NCI-H1694 (cell line): ENCODE measurements at regions not wholly inside any gene's neighbourhood (a gene's known extent, or its start where the extent isn't known, plus 50 kb on each side); places are given as distances from the start of the nearest gene placed in this dataset.

Experiments
- DNase-seq: peaks from one replicate; lab custom pipeline; 2025; lab: John Stamatoyannopoulos, UW

DNA sequence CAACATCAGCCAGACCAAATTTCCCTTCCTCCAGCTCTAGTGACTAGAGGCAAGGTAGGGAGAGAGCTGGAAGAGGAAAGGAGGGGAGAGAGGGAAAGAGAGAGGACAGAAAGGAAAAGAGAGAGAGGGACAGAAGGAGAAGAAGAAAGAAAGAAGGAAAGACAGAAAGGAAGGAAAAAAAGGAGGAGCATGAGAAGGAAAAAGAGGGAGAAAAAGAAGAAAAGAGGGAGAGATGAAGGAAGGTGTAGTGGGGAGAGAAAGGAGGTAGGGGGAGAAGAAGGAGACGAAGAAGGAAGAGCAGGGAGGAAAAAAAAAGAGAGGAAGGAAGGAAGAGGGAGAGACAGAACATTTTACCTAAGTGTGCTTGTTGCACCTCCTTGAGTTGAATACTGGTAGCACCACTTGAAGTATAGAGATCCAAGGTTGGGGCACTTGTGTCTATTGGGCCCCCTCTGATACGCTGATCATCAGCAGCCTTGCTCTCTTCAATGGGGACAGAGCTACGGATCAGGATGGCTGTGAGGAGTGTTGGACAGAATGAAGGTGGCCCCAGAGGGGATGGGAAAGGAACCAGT is 232.5 kb downstream of the SUDS3 start:
- no peak for DNase-seq

- DNase-seq = no peak
These were observed 234.9 kb downstream of the SUDS3 start for GRCh38 chr12:118611295-118611694.

DNA sequence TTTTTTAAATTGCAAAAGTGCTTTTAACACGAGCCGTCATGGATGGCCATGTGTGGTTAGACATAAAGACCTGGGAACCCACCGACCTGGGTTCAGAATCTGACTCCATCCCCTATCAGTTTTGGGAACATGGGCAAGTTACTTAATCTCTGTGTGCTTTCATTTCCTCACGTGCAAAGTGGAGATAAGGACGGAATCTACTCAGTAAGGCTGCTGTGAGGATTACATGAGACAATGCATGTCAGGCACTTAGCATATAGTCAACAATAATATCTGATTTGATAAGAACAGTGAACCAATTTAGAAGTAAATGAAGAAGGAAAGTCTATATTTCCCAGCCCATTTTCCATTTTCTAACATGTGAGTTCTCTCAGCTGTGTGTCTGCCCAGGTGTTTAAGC is 235.4 kb downstream of the SUDS3 start:
- no peak for DNase-seq

DNA sequence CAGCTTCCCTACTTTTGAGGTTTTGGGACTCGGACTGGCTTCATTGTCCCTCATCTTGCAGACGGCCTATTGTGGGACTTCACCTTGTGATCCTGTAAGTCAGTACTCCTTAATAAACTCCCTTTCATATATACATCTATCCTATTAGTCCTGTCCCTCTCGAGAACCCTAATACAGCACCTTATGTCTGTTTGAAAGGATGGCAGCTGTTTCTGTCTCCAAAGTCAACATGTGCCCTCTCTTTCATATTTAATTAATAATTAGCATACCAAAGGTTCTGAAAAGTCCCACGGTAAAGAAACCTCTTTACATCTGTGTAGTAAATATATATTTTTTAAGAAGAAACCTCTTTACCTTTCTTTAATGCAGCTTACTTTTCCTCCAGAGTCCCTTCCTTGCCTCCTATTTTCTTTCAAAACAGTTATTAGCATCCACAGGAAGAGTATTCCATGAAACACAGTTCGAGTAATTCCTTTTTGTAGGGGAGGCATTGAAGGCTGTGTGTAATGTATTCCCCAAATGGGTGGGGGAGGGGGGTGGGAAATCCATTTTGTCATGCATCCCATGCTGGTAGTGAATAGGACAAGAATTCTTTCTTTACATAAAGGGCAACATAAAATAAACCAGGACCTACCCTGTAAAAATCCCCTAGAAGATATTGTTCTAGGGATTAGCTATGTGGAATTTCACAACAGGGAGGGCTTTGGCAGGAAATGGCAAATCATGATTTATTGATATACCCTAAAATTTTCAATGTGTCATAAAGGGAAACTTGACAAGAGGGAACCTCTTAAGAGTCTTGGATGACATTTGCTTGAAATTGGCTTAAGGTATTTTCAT is 241.5 kb downstream of the SUDS3 start:
- DNase-seq = no peak

- DNase-seq = no peak
These were observed 242.3 kb downstream of the SUDS3 start for GRCh38 chr12:118618695-118619094.

- no peak for DNase-seq
These were observed 248.8 kb downstream of the SUDS3 start for GRCh38 chr12:118625050-118625675.

GRCh38 chr12:118633071-118633470 is 256.7 kb downstream of the SUDS3 start:
- DNase-seq = no peak

- no peak for DNase-seq
These were observed 258.9 kb downstream of the SUDS3 start for GRCh38 chr12:118635276-118635675.

DNA sequence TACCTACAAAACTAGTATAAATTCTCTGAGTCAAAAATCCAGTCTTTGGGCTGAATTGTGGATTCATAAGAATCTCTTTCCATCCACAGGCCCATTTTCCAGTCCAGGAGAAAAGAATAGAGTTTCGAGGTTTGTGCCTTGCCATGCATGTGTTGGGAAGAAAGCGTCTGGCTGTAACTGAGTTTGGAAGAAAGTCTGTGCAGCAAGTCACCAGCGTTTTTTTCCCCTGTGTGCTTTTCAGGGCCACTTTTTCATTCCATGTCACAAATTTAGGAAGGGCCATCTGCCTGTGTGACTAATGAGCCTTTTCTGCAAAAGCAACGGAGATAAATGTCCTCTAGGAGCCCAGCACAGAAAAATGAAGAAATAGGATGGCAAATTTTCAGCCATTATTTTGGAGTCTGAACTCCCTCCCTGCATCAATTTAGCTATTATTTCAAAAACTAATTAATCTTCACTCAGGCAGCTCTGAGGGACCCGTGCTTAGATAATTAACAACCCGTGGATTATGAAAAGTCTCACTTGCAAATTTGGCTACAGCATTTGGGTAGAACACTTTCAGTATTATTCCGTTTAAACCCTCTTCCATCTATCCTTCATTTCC is 261.5 kb downstream of the SUDS3 start:
- peak; percentile 0 for DNase-seq

GRCh38 chr12:118641249-118641648 is 264.9 kb downstream of the SUDS3 start:
- no peak for DNase-seq

GRCh38 chr12:118645219-118645618 is 268.9 kb downstream of the SUDS3 start:
- DNase-seq = no peak

- no peak for DNase-seq
These were observed 273.6 kb downstream of the SUDS3 start for GRCh38 chr12:118649765-118650585.

GRCh38 chr12:118650586-118650960 is 274.2 kb downstream of the SUDS3 start:
- no peak for DNase-seq

GRCh38 chr12:118651487-118651886 is 275.1 kb downstream of the SUDS3 start:
- no peak for DNase-seq

DNA sequence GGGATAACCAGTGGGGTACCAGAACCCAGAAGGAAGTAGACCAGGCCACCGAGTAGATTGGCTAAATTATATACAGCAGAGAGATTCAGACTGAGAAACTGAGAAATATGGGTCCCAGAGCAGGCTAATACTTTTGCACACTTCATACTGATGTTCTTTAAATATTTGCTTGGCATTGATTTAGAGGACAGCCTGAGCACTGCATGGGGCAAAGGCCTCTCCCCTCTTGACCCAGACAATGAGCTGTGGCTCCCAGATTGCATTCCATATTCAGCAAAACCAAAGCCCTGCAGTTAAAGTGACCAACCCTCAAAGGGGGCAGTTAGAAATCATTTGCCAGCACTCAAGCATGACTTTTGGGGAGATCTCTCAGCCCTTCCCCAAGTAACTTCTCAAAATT is 279.2 kb downstream of the SUDS3 start:
- no peak for DNase-seq

DNA sequence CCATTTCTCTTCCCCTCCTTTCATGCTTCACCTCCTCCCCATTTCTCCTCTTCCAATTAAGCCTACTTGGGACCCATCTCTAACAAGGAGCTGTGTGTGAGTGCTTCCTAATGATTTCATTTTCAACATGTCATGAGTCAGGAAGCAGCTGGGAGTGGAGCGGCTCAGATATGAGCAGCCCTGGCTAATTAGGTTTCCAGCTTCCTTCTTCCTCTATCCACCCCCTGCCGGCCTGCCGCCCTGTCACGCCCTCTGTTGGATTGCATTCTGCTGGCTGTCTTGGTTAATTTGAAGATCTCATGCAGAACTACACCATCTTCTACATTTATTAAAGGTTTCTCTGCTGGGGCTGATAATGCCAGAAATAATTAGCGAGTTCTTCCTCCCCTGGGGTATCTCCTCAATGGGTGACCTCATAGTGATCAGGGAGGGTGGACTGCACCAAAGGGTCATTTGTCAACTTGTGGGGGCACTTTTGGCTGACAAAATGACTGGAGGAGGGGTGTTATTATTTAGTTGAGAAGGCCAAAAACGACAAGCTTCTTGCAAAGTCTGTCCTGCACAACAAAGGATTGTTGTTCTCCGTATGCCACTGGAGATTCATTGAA is 300.9 kb upstream of the SRRM4 start:
- no peak for DNase-seq

GRCh38 chr12:118682656-118683055 is 298.7 kb upstream of the SRRM4 start:
- DNase-seq = no peak

- no peak for DNase-seq
These were observed 295.2 kb upstream of the SRRM4 start for GRCh38 chr12:118685983-118686607.

DNA sequence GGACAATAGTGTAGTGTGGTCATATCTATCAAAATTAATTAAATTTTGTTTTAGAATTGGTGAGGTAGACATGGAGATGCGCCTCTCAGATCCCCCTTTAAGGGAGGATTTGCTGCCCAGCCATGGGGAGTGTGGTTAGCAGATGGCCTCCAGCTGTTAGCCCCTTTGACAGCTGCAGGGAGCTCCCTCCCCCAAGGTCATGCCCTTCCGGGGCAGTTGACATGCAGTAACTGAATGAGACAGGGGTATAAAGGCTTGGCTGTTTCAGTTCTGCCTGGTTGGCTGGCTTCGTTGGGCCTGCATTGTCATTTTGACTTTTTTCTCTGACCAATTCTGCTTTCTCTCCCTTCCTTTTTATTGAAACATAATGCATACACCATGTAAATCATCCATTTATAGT is 291.5 kb upstream of the SRRM4 start:
- DNase-seq = no peak

GRCh38 chr12:118690506-118690905 is 290.8 kb upstream of the SRRM4 start:
- DNase-seq = no peak

DNA sequence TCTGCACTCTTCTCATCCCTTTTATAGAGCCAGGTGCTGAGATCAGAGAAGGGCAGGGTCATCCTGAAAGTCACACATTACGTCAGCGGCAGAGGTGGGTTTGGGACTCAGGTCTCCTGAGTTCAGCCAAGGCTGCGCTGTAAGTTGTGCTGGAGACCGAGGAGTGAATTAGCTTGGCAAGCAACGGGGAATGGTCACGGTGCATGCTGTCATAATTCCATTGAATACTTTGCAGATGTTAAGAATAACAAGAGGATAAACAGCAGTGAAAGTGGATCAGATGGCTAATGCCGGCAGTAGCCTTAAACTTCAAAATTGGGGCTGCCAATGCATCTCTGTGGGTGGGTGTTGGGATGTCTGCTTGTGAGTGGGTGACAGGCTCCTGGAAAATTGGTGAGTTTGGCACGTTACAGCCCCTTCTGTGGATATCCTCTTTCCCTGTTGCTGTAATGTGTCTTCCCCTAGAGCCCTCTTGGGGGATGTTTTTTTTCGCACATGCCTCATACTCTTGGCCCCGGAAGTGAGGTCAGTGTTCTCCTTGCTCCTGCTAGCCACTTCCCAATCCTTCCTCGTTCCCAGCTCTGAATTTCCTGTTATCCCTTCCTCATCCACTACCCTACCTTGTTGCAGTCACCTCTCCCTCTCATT is 287.1 kb upstream of the SRRM4 start:
- DNase-seq = no peak
